SK-N-SH (cell line): ENCODE measurements at regions not wholly inside any gene's neighbourhood (a gene's known extent, or its start where the extent isn't known, plus 50 kb on each side); places are given as distances from the start of the nearest gene placed in this dataset.

Experiments used
- POLR2AphosphoS5 ChIP-seq: IDR thresholded peaks from 2 replicates; pipeline ENCODE4 v1.6.1; 2012; ENCODE audit warnings: low read depth, low read length
- RAD21 ChIP-seq: IDR thresholded peaks from 2 replicates; pipeline ENCODE4 v1.6.1; 2012; ENCODE audit warnings: mild to moderate bottlenecking, low read length
- RFX5 ChIP-seq: IDR thresholded peaks from 2 replicates; pipeline ENCODE4 v1.6.1; 2012; ENCODE audit warnings: mild to moderate bottlenecking, improper control_type of control experiment, low read length
- TF ChIP-seq, protein P1 (sequence below): fragments of 200-600 bp; sonication (generic); IDR thresholded peaks from 2 replicates; pipeline ENCODE4 v1.6.1; 2017; ENCODE audit warnings: antibody characterized with exemption, mild to moderate bottlenecking, moderate library complexity

DNA sequence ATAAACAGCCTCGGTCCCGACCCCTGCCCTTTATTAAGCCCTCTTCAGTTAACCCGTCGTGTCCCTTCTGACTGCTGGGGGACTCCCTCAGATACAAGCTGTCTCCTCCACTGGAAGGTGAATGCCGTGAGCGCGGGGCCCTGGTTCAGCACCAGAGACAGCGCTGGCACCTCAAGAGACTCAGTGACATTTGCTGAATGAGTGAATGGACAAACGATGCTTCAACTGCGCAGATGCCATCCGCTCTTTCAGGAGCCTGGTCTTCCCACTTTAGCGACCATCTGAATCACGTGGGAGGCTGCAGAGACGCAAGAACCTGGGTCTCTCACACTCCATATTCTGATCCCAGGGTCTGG, 92.6 kb upstream of the SFSWAP start:
- no peak for TF ChIP-seq RAD21
- no peak for TF ChIP-seq RFX5
- TF ChIP-seq, protein P1, sequence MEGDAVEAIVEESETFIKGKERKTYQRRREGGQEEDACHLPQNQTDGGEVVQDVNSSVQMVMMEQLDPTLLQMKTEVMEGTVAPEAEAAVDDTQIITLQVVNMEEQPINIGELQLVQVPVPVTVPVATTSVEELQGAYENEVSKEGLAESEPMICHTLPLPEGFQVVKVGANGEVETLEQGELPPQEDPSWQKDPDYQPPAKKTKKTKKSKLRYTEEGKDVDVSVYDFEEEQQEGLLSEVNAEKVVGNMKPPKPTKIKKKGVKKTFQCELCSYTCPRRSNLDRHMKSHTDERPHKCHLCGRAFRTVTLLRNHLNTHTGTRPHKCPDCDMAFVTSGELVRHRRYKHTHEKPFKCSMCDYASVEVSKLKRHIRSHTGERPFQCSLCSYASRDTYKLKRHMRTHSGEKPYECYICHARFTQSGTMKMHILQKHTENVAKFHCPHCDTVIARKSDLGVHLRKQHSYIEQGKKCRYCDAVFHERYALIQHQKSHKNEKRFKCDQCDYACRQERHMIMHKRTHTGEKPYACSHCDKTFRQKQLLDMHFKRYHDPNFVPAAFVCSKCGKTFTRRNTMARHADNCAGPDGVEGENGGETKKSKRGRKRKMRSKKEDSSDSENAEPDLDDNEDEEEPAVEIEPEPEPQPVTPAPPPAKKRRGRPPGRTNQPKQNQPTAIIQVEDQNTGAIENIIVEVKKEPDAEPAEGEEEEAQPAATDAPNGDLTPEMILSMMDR, result no peak
- TF ChIP-seq POLR2AphosphoS5, result no peak
